H1 (cell line): ENCODE measurements at regions not wholly inside any gene's neighbourhood (a gene's known extent, or its start where the extent isn't known, plus 50 kb on each side); places are given as distances from the start of the nearest gene placed in this dataset.

Source experiments
- CTCF ChIA-PET: fragments of 300-600 bp; sonication (Branson Sonifier 250); formaldehyde crosslinking; loops from one replicate; lab custom pipeline; 2021; ENCODE audit not compliant: partially characterized antibody; lab: Charles Lee
- POLR2A ChIA-PET: fragments of 300-600 bp; sonication (Branson Sonifier 250); formaldehyde crosslinking; loops from one replicate; lab custom pipeline; 2021; ENCODE audit warnings: inconsistent platforms; ENCODE audit not compliant: partially characterized antibody; lab: Charles Lee
- DNase-seq, 2 experiments: peaks; one replicate each; pipeline versions ENCODE4 v3.0.0 to v3.0.0-alpha.2; 2010 to 2022; ENCODE audit warnings: low spot score in 2 of 2, low read depth in 1 of 2, mixed read lengths in 1 of 2
- FAIRE-seq: peaks from 2 replicates; lab custom pipeline; 2011; peaks lifted over from hg19 to GRCh38; lab: Jason Lieb, UNC
- H2AFZ ChIP-seq: 2 replicates; pipeline ENCODE4 v1.8.1; 2012; ENCODE audit warnings: low read length, inconsistent platforms
- H2AK5ac ChIP-seq: 2 replicates; pipeline ENCODE4 v1.6.1; 2013; ENCODE audit warnings: low read depth, low read length
- H2BK120ac ChIP-seq: replicated peaks from 2 replicates; pipeline ENCODE3; 2013; ENCODE audit warnings: low read depth, low read length, inconsistent platforms
- H2BK12ac ChIP-seq: 2 replicates; pipeline ENCODE4 v1.6.1; 2013; ENCODE audit warnings: low read depth, low read length
- H2BK15ac ChIP-seq: 2 replicates; pipeline ENCODE4 v1.6.1; 2013; ENCODE audit warnings: low read length
- H2BK20ac ChIP-seq: 2 replicates; pipeline ENCODE4 v1.6.1; 2013; ENCODE audit warnings: low read length
- H2BK5ac ChIP-seq: 2 replicates; pipeline ENCODE4 v1.6.1; 2013; ENCODE audit warnings: low read depth, low read length
- H3K14ac ChIP-seq: 2 replicates; pipeline ENCODE4 v1.6.1; 2013; ENCODE audit warnings: inconsistent platforms; ENCODE audit not compliant: insufficient read length
- H3K18ac ChIP-seq: 2 replicates; pipeline ENCODE4 v1.6.1; 2013; ENCODE audit warnings: low read length; ENCODE audit errors: extremely low read depth
- H3K23ac ChIP-seq: 2 replicates; pipeline ENCODE4 v1.6.1; 2013; ENCODE audit warnings: inconsistent platforms; ENCODE audit not compliant: insufficient read length
- H3K23me2 ChIP-seq: 2 replicates; pipeline ENCODE4 v1.6.1; 2013; ENCODE audit warnings: low read depth, low read length
- H3K27ac ChIP-seq: 2 replicates; pipeline ENCODE4 v1.6.1; 2011; ENCODE audit warnings: low read depth, low read length, inconsistent platforms
- H3K27me3 ChIP-seq, 4 experiments: replicated peaks in 1 of 4; 1 replicate in 1 of 4; 2 replicates in 3 of 4; pipeline versions ENCODE4 v1.6.1 to v1.8.1; 2011 to 2013; ENCODE audit warnings: low read length in 3 of 4, mild to moderate bottlenecking in 3 of 4, inconsistent platforms in 2 of 4, mixed read lengths in 2 of 4, moderate library complexity in 1 of 4; ENCODE audit not compliant: control insufficient read depth in 3 of 4, insufficient read depth in 3 of 4; ENCODE audit errors: extremely low read depth in 1 of 4
- H3K36me3 ChIP-seq, 4 experiments: 2 replicates each; pipeline versions ENCODE4 v1.6.1 to v1.8.1; 2011 to 2013; ENCODE audit warnings: mild to moderate bottlenecking in 4 of 4, low read length in 3 of 4, moderate library complexity in 2 of 4, control low read depth in 1 of 4, inconsistent platforms in 1 of 4; ENCODE audit not compliant: insufficient read depth in 4 of 4, control insufficient read depth in 2 of 4
- H3K4ac ChIP-seq: replicated peaks from 2 replicates; pipeline ENCODE3; 2013; ENCODE audit warnings: low read length, low read depth, mixed read lengths, inconsistent platforms; ENCODE audit not compliant: insufficient read length
- H3K4me1 ChIP-seq, 4 experiments: replicated peaks in 1 of 4; 1 replicate in 1 of 4; 2 replicates in 3 of 4; pipeline versions ENCODE4 v1.6.1 to v1.8.1; 2011 to 2013; ENCODE audit warnings: low read length in 3 of 4, inconsistent platforms in 2 of 4, mixed read lengths in 1 of 4; ENCODE audit not compliant: insufficient read depth in 4 of 4, control insufficient read depth in 3 of 4
- H3K4me2 ChIP-seq, 2 experiments: 2 replicates each; pipeline versions ENCODE4 v1.6.1 to v1.8.1; 2011 to 2013; ENCODE audit warnings: low read depth in 2 of 2, low read length in 2 of 2, control low read depth in 1 of 2, inconsistent platforms in 1 of 2, mild to moderate bottlenecking in 1 of 2; ENCODE audit not compliant: insufficient read depth in 1 of 2
- H3K4me3 ChIP-seq, 4 experiments: fragments of 200-600, 300-600 bp in 1 of 4; sonication (generic), shearing (Covaris generic), sonication (Bioruptor Twin) in 1 of 4; 2 replicates each; pipeline versions ENCODE4 v1.5.1 to v1.8.1; 2011 to 2016; ENCODE audit warnings: low read length in 4 of 4, low read depth in 3 of 4, control low read depth in 2 of 4, inconsistent platforms in 2 of 4, mild to moderate bottlenecking in 2 of 4, mixed read lengths in 1 of 4, moderate library complexity in 1 of 4; ENCODE audit not compliant: insufficient read depth in 2 of 4; ENCODE audit errors: extremely low read depth in 1 of 4
- H3K56ac ChIP-seq: replicated peaks from 2 replicates; pipeline ENCODE3; 2013; ENCODE audit warnings: low read depth, mild to moderate bottlenecking, mixed read lengths, low read length, inconsistent platforms; ENCODE audit not compliant: insufficient read length
- H3K79me1 ChIP-seq: 2 replicates; pipeline ENCODE4 v1.6.1; 2013; ENCODE audit warnings: low read depth, low read length, control low read depth
- H3K79me2 ChIP-seq, 2 experiments: 2 replicates each; pipeline versions ENCODE4 v1.6.1 to v1.8.1; 2012 to 2013; ENCODE audit warnings: low read length in 2 of 2, mild to moderate bottlenecking in 2 of 2, inconsistent platforms in 1 of 2; ENCODE audit not compliant: insufficient read depth in 2 of 2, control insufficient read depth in 1 of 2
- H3K9ac ChIP-seq, 4 experiments: replicated peaks in 1 of 4; 1 replicate in 1 of 4; 2 replicates in 3 of 4; pipeline versions ENCODE4 v1.6.1 to v1.8.1; 2011 to 2013; ENCODE audit warnings: low read depth in 3 of 4, low read length in 3 of 4, control low read depth in 2 of 4, mild to moderate bottlenecking in 2 of 4, moderate library complexity in 2 of 4, inconsistent platforms in 1 of 4; ENCODE audit errors: extremely low read depth in 1 of 4
- H3K9me3 ChIP-seq, 2 experiments: 2 replicates each; pipeline versions ENCODE4 v1.6.1 to v1.8.1; 2012 to 2013; ENCODE audit warnings: mild to moderate bottlenecking in 2 of 2, moderate library complexity in 2 of 2, control low read depth in 1 of 2, inconsistent platforms in 1 of 2, low read depth in 1 of 2, low read length in 1 of 2, mixed read lengths in 1 of 2; ENCODE audit not compliant: insufficient read depth in 2 of 2
- H4K20me1 ChIP-seq, 2 experiments: replicated peaks in 1 of 2; 2 replicates each; pipeline versions ENCODE3 to v1.8.1; 2011 to 2013; ENCODE audit warnings: inconsistent platforms in 2 of 2, low read length in 2 of 2, mild to moderate bottlenecking in 1 of 2; ENCODE audit not compliant: insufficient read depth in 2 of 2, control insufficient read depth in 1 of 2
- H4K5ac ChIP-seq: 2 replicates; pipeline ENCODE4 v1.6.1; 2013; ENCODE audit warnings: low read length, low read depth, mixed read lengths, inconsistent platforms; ENCODE audit not compliant: insufficient read length
- H4K8ac ChIP-seq: 2 replicates; pipeline ENCODE4 v1.8.0; 2013; ENCODE audit warnings: mild to moderate bottlenecking, moderate library complexity, low read length, inconsistent platforms; ENCODE audit not compliant: insufficient read depth; ENCODE audit errors: extremely low read depth
- H4K91ac ChIP-seq: replicated peaks from 2 replicates; pipeline ENCODE3; 2013; ENCODE audit warnings: low read length, mixed read lengths, inconsistent platforms; ENCODE audit not compliant: insufficient read length
- CBX5 ChIP-seq: fragments of 300-800, 300-1000 bp; sonication (generic); IDR thresholded peaks from 2 replicates; pipeline ENCODE4 v1.7.1; 2016; ENCODE audit warnings: antibody characterized with exemption, low read length, low read depth
- CHD1 ChIP-seq: IDR thresholded peaks from 2 replicates; pipeline ENCODE4 v1.6.1; 2012; ENCODE audit warnings: low read depth, low read length, improper control_type of control experiment
- EZH2 ChIP-seq: fragments of 200-600 bp; sonication (generic); IDR thresholded peaks from 2 replicates; pipeline ENCODE4 v1.7.1; 2012; ENCODE audit warnings: low read depth, mild to moderate bottlenecking, moderate library complexity, low read length, inconsistent platforms; ENCODE audit not compliant: severe bottlenecking
- FOSL1 ChIP-seq: IDR thresholded peaks from 2 replicates; pipeline ENCODE4 v1.6.1; 2011; ENCODE audit warnings: mild to moderate bottlenecking, low read depth, low read length, moderate library complexity; ENCODE audit not compliant: insufficient read depth
- JUND ChIP-seq: IDR thresholded peaks from 2 replicates; pipeline ENCODE4 v1.6.1; 2011; ENCODE audit warnings: mild to moderate bottlenecking, improper control_type of control experiment, low read length
- SP2 ChIP-seq: IDR thresholded peaks from 2 replicates; pipeline ENCODE4 v1.6.1; 2012; ENCODE audit warnings: mild to moderate bottlenecking, low read length, inconsistent platforms
- SUZ12 ChIP-seq: fragments of 200-600 bp; sonication (generic); IDR thresholded peaks from 2 replicates; pipeline ENCODE4 v1.6.1; 2012; ENCODE audit warnings: mild to moderate bottlenecking, inconsistent platforms, low read length, moderate library complexity, mixed read lengths
- USF2 ChIP-seq: IDR thresholded peaks from 2 replicates; pipeline ENCODE4 v1.6.1; 2011; ENCODE audit warnings: low read length, improper control_type of control experiment
- ZNF274 ChIP-seq: IDR thresholded peaks from 2 replicates; pipeline ENCODE4 v1.7.0; 2012; ENCODE audit warnings: low read length, borderline replicate concordance; ENCODE audit errors: extremely low read depth

- POLR2A ChIA-PET: no interaction called here
- no peak overlapping the region for H4K91ac ChIP-seq
Observed at GRCh38 chr11:12316432-12316831, 60.9 kb upstream of the PARVA start.

More at GRCh38 chr11:12316432-12316831, 60.9 kb upstream of the PARVA start:
- Histone ChIP-seq H3K9me3 (peaks cover 3 to 4% of the 10 kb centered on the region in 2 experiments; a peak in 3 of 4 replicates), H3K9ac (no peak overlapping the region), H3K4me1 (peaks cover 0 to 9% (median 0%) of the 10 kb centered on the region in 4 experiments; a peak in 3 of 7 replicates), H3K4ac (no peak overlapping the region), H3K23ac (no peak overlapping the region), H2AFZ (no peak overlapping the region), H4K5ac (no peak overlapping the region), H3K36me3 (no peaks in the 10 kb centered on the region), H3K56ac (no peak overlapping the region), H3K79me2 (no peaks in the 10 kb centered on the region), H3K14ac (no peak overlapping the region), H3K27ac (no peak overlapping the region), H3K23me2 (no peaks in the 10 kb centered on the region; the same call in 1 of the 2 replicates), H2BK120ac (no peak overlapping the region), H4K8ac (no peak overlapping the region), H2BK12ac (no peak overlapping the region), H2BK15ac (no peak overlapping the region), H4K20me1 (no peaks in the 10 kb centered on the region), H3K4me2 (no peak overlapping the region), H3K18ac (no peak overlapping the region), H3K4me3 (no peak overlapping the region), H3K27me3 (no peaks in the 10 kb centered on the region), H2BK5ac (no peak overlapping the region), H3K79me1 (no peaks in the 10 kb centered on the region), H2BK20ac (no peak overlapping the region), H2AK5ac (no peak overlapping the region)
- CTCF ChIA-PET: interaction anchor here (1.1 to 3.8 kb wide), 2 partner anchors 15 to 27 kb away, joined by 4 to 16 read pairs; no protein-coding TSS in a partner anchor
- no peak for DNase-seq
- no peak for FAIRE-seq
- TF ChIP-seq USF2 (no peak), EZH2 (no peak), CBX5 (no peak), CHD1 (no peak), JUND (no peak), FOSL1 (no peak), ZNF274 (no peak), SUZ12 (no peak), SP2 (no peak)
